LNCaP clone FGC (cell line): ENCODE measurements at regions not wholly inside any gene's neighbourhood (a gene's known extent, or its start where the extent isn't known, plus 50 kb on each side); places are given as distances from the start of the nearest gene placed in this dataset.
"Not testable (repeated sequence)": the region's sequence is repeated elsewhere in the genome, so short reads cannot be mapped to it uniquely, and the experiment has no call there.

Source experiments
- DNase-seq: peaks from one replicate; pipeline ENCODE4 v3.0.0-alpha.2; 2011; ENCODE audit warnings: low read depth
- H3K4me3 ChIP-seq: 2 replicates; pipeline ENCODE4 v1.5.1; 2011; ENCODE audit warnings: mild to moderate bottlenecking, low read depth, low read length, control low read depth
- CTCF ChIP-seq: IDR thresholded peaks from 2 replicates; pipeline ENCODE4 v1.5.1; 2012; ENCODE audit warnings: mild to moderate bottlenecking; ENCODE audit not compliant: control insufficient read depth, insufficient read depth; ENCODE audit errors: extremely low read depth

- H3K4me3 ChIP-seq, DNase-seq: not testable (repeated sequence)
These were observed 914.7 kb downstream of the FOXD4L5 start for GRCh38 chr9:64370344-64370743.

DNA sequence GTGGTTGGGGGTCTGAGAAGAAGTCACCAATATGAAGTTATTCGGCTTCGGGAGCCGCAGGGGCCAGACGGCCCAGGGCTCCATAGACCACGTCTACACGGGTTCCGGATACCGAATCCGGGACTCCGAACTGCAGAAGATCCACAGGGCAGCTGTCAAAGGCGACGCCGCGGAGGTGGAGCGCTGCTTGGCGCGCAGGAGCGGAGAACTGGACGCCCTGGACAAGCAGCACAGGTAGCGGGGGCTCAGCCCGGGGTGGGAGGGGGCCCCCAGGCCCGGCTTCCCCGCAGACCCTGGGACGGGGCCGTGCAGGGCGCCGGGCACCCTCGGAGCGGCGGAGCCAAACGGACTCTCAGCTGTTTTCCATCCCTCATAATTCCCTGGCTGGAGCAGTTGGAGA is 915.4 kb downstream of the FOXD4L5 start:
- H3K4me3 ChIP-seq, DNase-seq: not testable (repeated sequence)

DNA sequence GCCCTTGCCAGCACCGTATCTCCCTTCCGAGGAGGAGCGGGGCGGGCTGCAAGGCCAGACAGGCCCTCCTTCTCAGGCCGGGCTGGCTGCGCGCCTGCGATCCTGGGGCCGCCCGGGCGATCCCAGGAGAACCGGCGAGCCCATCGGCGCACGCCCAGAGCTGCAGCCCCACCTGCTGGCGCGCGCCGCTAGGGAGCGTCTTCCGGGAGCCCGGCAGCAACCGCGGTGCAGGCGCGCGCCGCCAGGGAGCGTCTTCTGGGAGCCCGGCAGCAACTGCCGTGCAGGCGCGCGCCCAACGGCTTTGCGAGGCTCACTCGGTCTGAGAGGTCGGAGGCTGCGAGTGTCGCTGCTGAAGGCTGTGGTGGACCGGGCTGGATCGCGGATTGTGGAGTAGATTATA is 915.9 kb downstream of the FOXD4L5 start:
- DNase-seq, H3K4me3 ChIP-seq: not testable (repeated sequence)
- peak; percentile 50 for TF ChIP-seq CTCF

- H3K4me3 ChIP-seq, DNase-seq: not testable (repeated sequence)
These were observed 916.4 kb downstream of the FOXD4L5 start for GRCh38 chr9:64368644-64368942.

DNA sequence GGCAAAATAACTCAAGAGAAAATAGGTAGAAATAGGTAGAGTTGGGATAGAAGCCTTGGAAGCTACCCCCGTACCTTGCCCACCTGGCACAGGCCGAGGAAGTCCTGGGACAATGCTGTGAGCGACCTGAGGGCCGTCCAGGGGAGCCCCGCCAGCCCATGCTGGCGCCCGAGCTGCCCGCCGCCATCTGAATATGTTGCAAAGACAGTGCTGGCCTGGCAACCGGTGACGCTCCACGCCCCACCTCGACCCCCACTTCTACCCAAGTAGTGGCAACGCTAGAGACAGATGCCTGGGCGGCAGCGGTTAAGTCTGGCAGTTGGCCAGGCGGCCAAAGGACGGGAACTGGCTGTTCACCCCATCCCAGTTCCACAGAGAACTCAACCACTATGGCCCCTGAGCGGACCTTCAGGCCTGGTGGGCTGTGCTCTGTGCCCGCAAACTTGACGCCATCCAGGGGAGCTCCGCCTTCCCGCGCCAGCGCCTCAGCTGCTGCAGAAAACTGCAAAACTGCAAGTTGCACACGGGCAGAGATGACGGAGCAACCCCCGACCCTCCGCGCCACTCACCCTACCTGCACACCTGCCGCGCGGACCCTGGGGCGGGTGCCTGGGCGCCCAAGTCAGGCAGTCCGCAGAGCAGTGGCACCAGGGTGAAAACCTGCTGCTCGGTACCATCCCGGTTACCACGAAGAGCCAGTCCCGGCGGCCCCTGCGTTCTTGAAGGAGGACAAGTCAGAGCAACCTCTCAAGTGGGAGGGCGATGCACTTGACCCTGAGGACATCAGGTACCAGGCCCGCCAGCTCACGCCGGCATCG is 917.0 kb downstream of the FOXD4L5 start:
- not testable (repeated sequence) for H3K4me3 ChIP-seq

More for the DNA sequence above, 917.0 kb downstream of the FOXD4L5 start:
- DNase-seq, result not testable (repeated sequence)
